Trophoblast cell (in vitro differentiated cells and primary cell): ENCODE measurements at regions not wholly inside any gene's neighbourhood (a gene's known extent, or its start where the extent isn't known, plus 50 kb on each side); places are given as distances from the start of the nearest gene placed in this dataset.

Experiments
- DNase-seq, 2 donors: peaks; one replicate each; pipeline ENCODE4 v3.0.0-alpha.2; 2016
- H2AFZ ChIP-seq: 2 replicates; pipeline ENCODE4 v1.6.1; 2013; ENCODE audit warnings: low read length, moderate library complexity, mild to moderate bottlenecking; ENCODE audit not compliant: insufficient read depth, poor library complexity
- H2AK5ac ChIP-seq: 2 replicates; pipeline ENCODE4 v1.6.1; 2013; ENCODE audit warnings: mild to moderate bottlenecking, low read length
- H2BK120ac ChIP-seq: 2 replicates; pipeline ENCODE4 v1.6.1; 2013; ENCODE audit warnings: low read length, mild to moderate bottlenecking, moderate library complexity; ENCODE audit not compliant: insufficient read depth, poor library complexity
- H2BK12ac ChIP-seq: 2 replicates; pipeline ENCODE4 v1.6.1; 2013; ENCODE audit warnings: mild to moderate bottlenecking, low read length, moderate library complexity
- H2BK5ac ChIP-seq: 2 replicates; pipeline ENCODE4 v1.6.1; 2013; ENCODE audit warnings: low read length, low read depth, moderate library complexity, mild to moderate bottlenecking; ENCODE audit not compliant: poor library complexity
- H3K14ac ChIP-seq: 2 replicates; pipeline ENCODE4 v1.6.1; 2013; ENCODE audit warnings: mild to moderate bottlenecking, low read length
- H3K18ac ChIP-seq: 2 replicates; pipeline ENCODE4 v1.6.1; 2013; ENCODE audit warnings: mild to moderate bottlenecking, low read length
- H3K23ac ChIP-seq: 2 replicates; pipeline ENCODE4 v1.6.1; 2013; ENCODE audit warnings: low read length
- H3K27ac ChIP-seq: 2 replicates; pipeline ENCODE4 v1.5.1; 2013; ENCODE audit warnings: low read depth, mild to moderate bottlenecking, inconsistent platforms, low read length, moderate library complexity
- H3K27me3 ChIP-seq: 2 replicates; pipeline ENCODE4 v1.6.1; 2013; ENCODE audit warnings: inconsistent platforms, mild to moderate bottlenecking, low read length, moderate library complexity; ENCODE audit not compliant: insufficient read depth
- H3K36me3 ChIP-seq, 2 experiments: 1 replicate in 1 of 2; 2 replicates in 1 of 2; pipeline ENCODE4 v1.6.1; 2013; ENCODE audit warnings: low read length in 2 of 2, mild to moderate bottlenecking in 2 of 2, moderate library complexity in 1 of 2; ENCODE audit not compliant: insufficient read depth in 2 of 2, control insufficient read depth in 1 of 2
- H3K4ac ChIP-seq: 2 replicates; pipeline ENCODE4 v1.6.1; 2013; ENCODE audit warnings: low read depth, mild to moderate bottlenecking, low read length, moderate library complexity
- H3K4me1 ChIP-seq, 2 experiments: 1 replicate in 1 of 2; 2 replicates in 1 of 2; pipeline ENCODE4 v1.6.1; 2013; ENCODE audit warnings: low read length in 2 of 2, mild to moderate bottlenecking in 2 of 2, moderate library complexity in 1 of 2; ENCODE audit not compliant: insufficient read depth in 2 of 2, control insufficient read depth in 1 of 2
- H3K4me2 ChIP-seq: 2 replicates; pipeline ENCODE4 v1.6.1; 2013; ENCODE audit warnings: inconsistent platforms, mild to moderate bottlenecking, low read length, moderate library complexity
- H3K4me3 ChIP-seq: 2 replicates; pipeline ENCODE4 v1.5.1; 2013; ENCODE audit warnings: mild to moderate bottlenecking, low read depth, low read length, inconsistent platforms
- H3K79me1 ChIP-seq: one replicate; pipeline ENCODE4 v1.6.1; 2013; ENCODE audit warnings: low read length
- H3K79me2 ChIP-seq: 2 replicates; pipeline ENCODE4 v1.6.1; 2013; ENCODE audit warnings: low read length, mild to moderate bottlenecking; ENCODE audit not compliant: control insufficient read depth, insufficient read depth, poor library complexity
- H3K9ac ChIP-seq: 2 replicates; pipeline ENCODE4 v1.6.1; 2013; ENCODE audit warnings: mild to moderate bottlenecking, low read length
- H3K9me3 ChIP-seq: 2 replicates; pipeline ENCODE4 v1.6.1; 2013; ENCODE audit warnings: low read depth, mild to moderate bottlenecking, control low read depth, inconsistent platforms, low read length; ENCODE audit not compliant: insufficient read depth
- H4K12ac ChIP-seq: 2 replicates; pipeline ENCODE4 v1.6.1; 2013; ENCODE audit warnings: low read depth, mild to moderate bottlenecking, low read length, moderate library complexity
- H4K8ac ChIP-seq: 2 replicates; pipeline ENCODE4 v1.6.1; 2013; ENCODE audit warnings: low read depth, mild to moderate bottlenecking, low read length, moderate library complexity
- H4K91ac ChIP-seq: one replicate; pipeline ENCODE4 v1.6.1; 2013; ENCODE audit warnings: low read depth, mild to moderate bottlenecking, low read length, moderate library complexity
- WGBS: extraction: QIAGEN DNeasy Blood & Tissue Kit; methylation state at CpG from one replicate; pipeline ENCODE4 v1.1.7; 2013; ENCODE audit warnings: missing lambda C conversion rate; ENCODE audit not compliant: insufficient read length, insufficient coverage; ENCODE audit errors: extremely low coverage; 5-methylcytosine and 5-hydroxymethylcytosine counted together

GRCh38 chr3:98966862-98967546 is 65.5 kb upstream of the DCBLD2 start:
- Histone ChIP-seq H2BK120ac (no peak overlapping the region), H3K4me3 (no peak overlapping the region), H3K14ac (no peak overlapping the region), H3K9me3 (no peaks in the 10 kb centered on the region), H3K4ac (no peak overlapping the region), H3K23ac (no peak overlapping the region), H3K4me1 (no peaks in the 10 kb centered on the region), H3K27ac (no peak overlapping the region), H2AK5ac (no peak overlapping the region), H2BK12ac (no peak overlapping the region), H3K36me3 (no peaks in the 10 kb centered on the region), H4K91ac (no peak overlapping the region), H4K8ac (no peak overlapping the region), H3K79me1 (no peaks in the 10 kb centered on the region), H4K12ac (no peak overlapping the region), H3K4me2 (no peak overlapping the region), H3K18ac (no peak overlapping the region), H2BK5ac (no peak overlapping the region), H2AFZ (no peak overlapping the region), H3K27me3 (no peaks in the 10 kb centered on the region), H3K9ac (no peak overlapping the region), H3K79me2 (no peaks in the 10 kb centered on the region)
- no peak for DNase-seq
- no CpG with 5 or more reads among the region's 4 CpGs for WGBS

DNA sequence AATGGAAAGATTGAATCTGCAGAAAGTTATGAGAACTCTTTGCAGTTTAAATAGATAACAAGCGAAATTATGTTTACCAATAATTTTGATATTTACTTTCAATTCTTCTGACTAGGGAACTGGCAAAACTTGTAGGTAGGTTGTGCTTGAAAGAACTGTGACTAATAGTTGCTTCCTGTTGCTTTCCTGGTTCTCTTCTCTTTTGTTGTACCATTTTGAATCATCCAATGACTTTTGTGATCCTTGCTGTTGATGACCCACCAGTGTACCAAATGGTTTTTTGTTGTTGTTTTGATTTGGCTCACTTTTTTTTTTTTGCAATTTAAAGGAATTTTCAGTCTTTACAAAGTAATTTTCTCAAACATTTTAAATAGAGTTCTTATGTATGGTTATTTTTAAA is 64.9 kb upstream of the DCBLD2 start:
- no CpG with 5 or more reads among the region's 1 CpG for WGBS
- no peak overlapping the region for H3K4ac ChIP-seq
- H2BK120ac ChIP-seq = no peak overlapping the region
- H3K36me3 ChIP-seq = no peaks in the 10 kb centered on the region
- no peak overlapping the region for H2AK5ac ChIP-seq
- no peaks in the 10 kb centered on the region for H3K27me3 ChIP-seq
- H4K12ac ChIP-seq = no peak overlapping the region
- H3K27ac ChIP-seq = no peak overlapping the region
- no peak overlapping the region for H3K18ac ChIP-seq
- no peak overlapping the region for H2BK12ac ChIP-seq
- H3K79me1 ChIP-seq = no peaks in the 10 kb centered on the region
- H3K4me2 ChIP-seq = no peak overlapping the region
- no peak overlapping the region for H2BK5ac ChIP-seq
- H3K4me1 ChIP-seq = no peaks in the 10 kb centered on the region
- no peak overlapping the region for H3K9ac ChIP-seq
- no peak overlapping the region for H3K14ac ChIP-seq
- H3K4me3 ChIP-seq = no peak overlapping the region
- no peak overlapping the region for H4K91ac ChIP-seq
- H4K8ac ChIP-seq = no peak overlapping the region
- no peak for DNase-seq
- H3K9me3 ChIP-seq = no peaks in the 10 kb centered on the region
- H3K79me2 ChIP-seq = no peaks in the 10 kb centered on the region
- no peak overlapping the region for H3K23ac ChIP-seq
- H2AFZ ChIP-seq = no peak overlapping the region

DNA sequence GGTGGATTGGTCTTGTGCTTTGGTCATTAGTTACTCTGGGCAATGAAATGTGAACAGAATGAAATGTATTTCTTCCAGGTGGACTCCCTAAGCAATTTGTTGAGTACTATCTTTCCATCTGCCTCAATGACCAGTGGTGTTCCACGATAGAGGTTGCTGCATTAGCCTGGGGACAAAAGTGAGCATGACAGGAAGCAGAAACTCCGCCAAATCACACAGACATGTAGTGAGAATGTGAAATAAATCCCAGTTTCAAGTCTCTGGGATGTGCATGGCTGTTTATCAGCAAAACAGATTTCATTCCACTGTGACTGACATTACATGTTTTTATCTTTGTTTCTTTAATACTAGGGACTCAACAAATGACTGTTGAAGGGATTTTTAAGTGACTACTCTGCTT is 63.3 kb upstream of the DCBLD2 start:
- H3K79me1 ChIP-seq = no peaks in the 10 kb centered on the region
- no peak overlapping the region for H3K9ac ChIP-seq
- no peak overlapping the region for H2BK12ac ChIP-seq
- H3K4ac ChIP-seq = no peak overlapping the region
- no peak overlapping the region for H3K14ac ChIP-seq
- H2AK5ac ChIP-seq = no peak overlapping the region
- no peak overlapping the region for H3K27ac ChIP-seq
- H4K12ac ChIP-seq = no peak overlapping the region
- H4K8ac ChIP-seq = no peak overlapping the region
- H3K9me3 ChIP-seq = no peaks in the 10 kb centered on the region
- no peak overlapping the region for H3K18ac ChIP-seq
- no peaks in the 10 kb centered on the region for H3K36me3 ChIP-seq
- H3K27me3 ChIP-seq = no peaks in the 10 kb centered on the region
- no peak overlapping the region for H4K91ac ChIP-seq
- no peak overlapping the region for H3K4me2 ChIP-seq
- no peaks in the 10 kb centered on the region for H3K4me1 ChIP-seq
- no peak overlapping the region for H3K23ac ChIP-seq
- H3K79me2 ChIP-seq = no peaks in the 10 kb centered on the region
- no peak for DNase-seq
- no peak overlapping the region for H2BK5ac ChIP-seq
- no peak overlapping the region for H2BK120ac ChIP-seq
- WGBS = no CpG with 5 or more reads among the region's 2 CpGs
- no peak overlapping the region for H2AFZ ChIP-seq
- no peak overlapping the region for H3K4me3 ChIP-seq

DNA sequence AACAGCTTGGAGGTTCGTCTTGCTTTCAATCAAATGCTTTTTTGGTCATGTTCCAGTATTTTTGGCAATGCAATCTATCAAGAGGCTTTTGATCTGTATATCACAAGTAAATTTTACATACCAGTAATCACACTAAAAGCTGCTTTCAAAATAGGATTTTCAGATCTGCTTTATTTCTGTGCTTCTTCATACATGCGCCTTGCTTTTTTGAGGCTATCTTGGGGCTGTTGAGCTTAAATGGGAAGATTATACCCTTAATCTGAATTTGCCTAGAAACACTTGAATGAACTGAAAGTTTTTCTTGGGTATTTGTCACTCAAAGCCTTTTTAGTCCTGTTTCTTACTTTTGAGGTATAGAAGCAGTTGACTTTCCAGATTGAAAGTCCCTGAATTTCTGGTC is 62.1 kb upstream of the DCBLD2 start:
- H4K8ac ChIP-seq = no peak overlapping the region
- no peak overlapping the region for H4K12ac ChIP-seq
- H2BK12ac ChIP-seq = no peak overlapping the region
- no peak overlapping the region for H3K4ac ChIP-seq
- H3K27ac ChIP-seq = no peak overlapping the region
- no peak overlapping the region for H2BK5ac ChIP-seq
- H2AFZ ChIP-seq = no peak overlapping the region
- no peak overlapping the region for H3K23ac ChIP-seq
- DNase-seq = no peak
- H3K14ac ChIP-seq = no peak overlapping the region
- H3K27me3 ChIP-seq = no peaks in the 10 kb centered on the region
- H3K9ac ChIP-seq = no peak overlapping the region
- WGBS = no CpG with 5 or more reads among the region's 2 CpGs
- H3K79me2 ChIP-seq = no peaks in the 10 kb centered on the region
- no peak overlapping the region for H2BK120ac ChIP-seq
- no peaks in the 10 kb centered on the region for H3K9me3 ChIP-seq
- H3K18ac ChIP-seq = no peak overlapping the region
- no peaks in the 10 kb centered on the region for H3K4me1 ChIP-seq
- H3K4me2 ChIP-seq = no peak overlapping the region
- H4K91ac ChIP-seq = no peak overlapping the region
- H3K36me3 ChIP-seq = no peaks in the 10 kb centered on the region
- H3K79me1 ChIP-seq = no peaks in the 10 kb centered on the region
- no peak overlapping the region for H3K4me3 ChIP-seq
- no peak overlapping the region for H2AK5ac ChIP-seq
